HepG2 (cell line): ENCODE measurements at regions not wholly inside any gene's neighbourhood (a gene's known extent, or its start where the extent isn't known, plus 50 kb on each side); places are given as distances from the start of the nearest gene placed in this dataset.
A peak's percentile ranks its signal among the peaks of the same experiment; 100 is the strongest.

Experiments used
- ATAC-seq: fragments of 200-7000 bp; cut with Tn5 transposase; 3 replicates; pipeline ENCODE4 v1.9.1; 2020; ENCODE audit warnings: mild to moderate bottlenecking, moderate library complexity
- BruUV-seq: library from RNA; stranded (reverse); fragments of 400-500 nt; replicated peaks from 2 replicates; lab custom pipeline; 2021; lab: Mats Ljungman, UMichigan
- CTCF ChIA-PET: fragments of 300-600 bp; formaldehyde crosslinking; extraction: SDS; loops from one replicate; lab custom pipeline; 2021; ENCODE audit warnings: low total read pairs, inconsistent platforms, low intra/inter-chr PET ratio; lab: Yijun Ruan, JAX
- POLR2A ChIA-PET: fragments of 350-600 bp; sonication (Branson Sonifier 250); formaldehyde crosslinking; loops from one replicate; lab custom pipeline; 2020; ENCODE audit warnings: antibody characterized with exemption, inconsistent platforms; lab: Yijun Ruan, JAX
- DNase-seq: peaks from one replicate; pipeline ENCODE4 v3.0.0-alpha.2; 2015; ENCODE audit warnings: low spot score
- FAIRE-seq: peaks from 3 replicates; lab custom pipeline; 2011; peaks lifted over from hg19 to GRCh38; lab: Jason Lieb, UNC
- H2AFZ ChIP-seq: one replicate; pipeline ENCODE4 v1.6.1; 2011; ENCODE audit warnings: low read length, inconsistent platforms
- H3K27ac ChIP-seq: fragments of 300-600 bp; 3 replicates; pipeline ENCODE4 v1.8.0; 2011; ENCODE audit warnings: mixed run types, mild to moderate bottlenecking, mixed read lengths, low read length, inconsistent platforms; ENCODE audit not compliant: insufficient read depth; ENCODE audit errors: extremely low read length
- H3K27me3 ChIP-seq, 2 experiments: fragments of 200-600 bp in 1 of 2; 2 replicates in 1 of 2; 3 replicates in 1 of 2; pipeline versions ENCODE4 v1.6.0 to v1.8.0; 2011; ENCODE audit warnings: low read length in 2 of 2, mild to moderate bottlenecking in 2 of 2, moderate library complexity in 2 of 2, inconsistent platforms in 1 of 2; ENCODE audit not compliant: insufficient read depth in 2 of 2, control insufficient read depth in 1 of 2
- H3K36me3 ChIP-seq, 2 experiments: fragments of 200-600 bp in 1 of 2; replicated peaks in 1 of 2; 2 replicates in 1 of 2; 3 replicates in 1 of 2; pipeline versions ENCODE4 v1.5.1 to v1.8.0; 2011; ENCODE audit warnings: low read length in 2 of 2, inconsistent platforms in 1 of 2; ENCODE audit not compliant: insufficient read depth in 2 of 2, control insufficient read depth in 1 of 2
- H3K4me1 ChIP-seq: 2 replicates; pipeline ENCODE4 v1.5.1; 2012; ENCODE audit warnings: low read length, inconsistent platforms; ENCODE audit not compliant: insufficient read depth
- H3K4me2 ChIP-seq: 2 replicates; pipeline ENCODE4 v1.6.0; 2011; ENCODE audit warnings: low read depth, low read length, inconsistent platforms
- H3K4me3 ChIP-seq, 3 experiments: fragments of 200-600 bp in 1 of 3; sonication (generic), shearing (Covaris generic) in 1 of 3; replicated peaks in 1 of 3; 2 replicates each; pipeline ENCODE4 v1.5.1; 2011 to 2016; ENCODE audit warnings: low read length in 3 of 3, inconsistent platforms in 2 of 3, low read depth in 2 of 3, mild to moderate bottlenecking in 2 of 3, control low read depth in 1 of 3, mixed read lengths in 1 of 3; ENCODE audit not compliant: insufficient read depth in 1 of 3
- H3K79me2 ChIP-seq: one replicate; pipeline ENCODE4 v1.6.1; 2011; ENCODE audit warnings: low read length, inconsistent platforms; ENCODE audit not compliant: insufficient read depth
- H3K9ac ChIP-seq: 2 replicates; pipeline ENCODE4 v1.6.0; 2011; ENCODE audit warnings: mild to moderate bottlenecking, low read depth, low read length, inconsistent platforms; ENCODE audit not compliant: insufficient read depth
- H3K9me3 ChIP-seq: 2 replicates; pipeline ENCODE4 v1.5.1; 2012; ENCODE audit warnings: mild to moderate bottlenecking, low read length
- H4K20me1 ChIP-seq: 2 replicates; pipeline ENCODE4 v1.6.0; 2011; ENCODE audit warnings: inconsistent platforms, mild to moderate bottlenecking, low read length, moderate library complexity; ENCODE audit not compliant: insufficient read depth
- FOSL2 ChIP-seq: sonication (generic); formaldehyde crosslinking; IDR thresholded peaks from 2 replicates; pipeline ENCODE4 v1.4.0; 2020; ENCODE audit warnings: missing genetic modification reagents
- GLMP ChIP-seq: sonication (generic); formaldehyde crosslinking; IDR thresholded peaks from 2 replicates; pipeline ENCODE4 v1.9.0; 2021; ENCODE audit warnings: missing genetic modification reagents, mild to moderate bottlenecking, borderline replicate concordance
- RARA ChIP-seq: IDR thresholded peaks from 2 replicates; pipeline ENCODE4 v1.6.1; 2016; ENCODE audit warnings: missing genetic modification reagents, missing compliant biosample characterization
- SRF ChIP-seq: IDR thresholded peaks from 2 replicates; pipeline ENCODE4 v1.6.1; 2011; ENCODE audit warnings: mild to moderate bottlenecking, low read depth, low read length, moderate library complexity
- ZBTB26 ChIP-seq: IDR thresholded peaks from 2 replicates; pipeline ENCODE4 v1.6.1; 2016; ENCODE audit warnings: missing compliant biosample characterization, missing genetic modification reagents, borderline replicate concordance
- ZFP36L1 ChIP-seq: sonication (generic); formaldehyde crosslinking; IDR thresholded peaks from 2 replicates; pipeline ENCODE4 v1.8.0; 2022; ENCODE audit warnings: mild to moderate bottlenecking, missing genetic modification reagents, moderate library complexity
- ZNF317 ChIP-seq: sonication (generic); formaldehyde crosslinking; IDR thresholded peaks from 2 replicates; pipeline ENCODE4 v1.5.0; 2020; ENCODE audit warnings: mild to moderate bottlenecking, missing genetic modification reagents
- ZNF687 ChIP-seq: sonication (generic); formaldehyde crosslinking; IDR thresholded peaks from 2 replicates; pipeline ENCODE4 v1.5.1; 2020; ENCODE audit warnings: mild to moderate bottlenecking, missing genetic modification reagents, moderate library complexity
- WGBS: methylation state at CpG from one replicate; pipeline ENCODE4 v1.1.6; 2017; ENCODE audit warnings: low lambda C conversion rate; 5-methylcytosine and 5-hydroxymethylcytosine counted together
- in situ Hi-C: cut with HindIII; loops from 2 replicates; pipeline ENCODE4 v1.10.0; 2017; ENCODE audit warnings: low pct_unique_long_range_greater_than_20kb; ENCODE audit not compliant: extremely low pct_ligation_motif_present
- intact Hi-C: fragments of 100-400 bp; cut with micrococcal nuclease; formaldehyde crosslinking; loops from one replicate; pipeline ENCODE4 v1.10.0; 2022; ENCODE audit not compliant: unreplicated experiment

GRCh38 chr9:126155756-126156664, 170.6 kb upstream of the MVB12B start:
- Histone ChIP-seq H3K27ac (no peak overlapping the region), H2AFZ (no peak overlapping the region), H3K9ac (no peak overlapping the region), H3K9me3 (no peaks in the 10 kb centered on the region), H3K4me3 (no peak overlapping the region), H3K36me3 (no peaks in the 10 kb centered on the region), H4K20me1 (no peaks in the 10 kb centered on the region), H3K4me2 (no peak overlapping the region), H3K4me1 (peaks cover 43% of the 10 kb centered on the region), H3K27me3 (peaks cover 6 to 42% of the 10 kb centered on the region in 2 experiments; a peak in 4 of 5 replicates), H3K79me2 (no peaks in the 10 kb centered on the region)
- 42% methylated on average over 15 of the region's 19 CpGs for WGBS
- no TSS peak for BruUV-seq
- in situ Hi-C loops: no loop called here
- ATAC-seq (no peak), FAIRE-seq (no peak), DNase-seq (no peak)
- intact Hi-C loops: no loop called here
- ChIA-PET POLR2A (no interaction called here), CTCF (no interaction called here)
- peak; percentile 73 for TF ChIP-seq RARA (CRISPR knock-in tag)
- no peak for TF ChIP-seq ZFP36L1 (CRISPR knock-in tag)
- TF ChIP-seq GLMP (CRISPR knock-in tag): no peak
- peak; percentile 15; the same call in 1 of the 2 replicates for TF ChIP-seq ZNF687 (CRISPR knock-in tag)
- 0 out of 2 replicates have a peak, but pooled peaks have one; percentile 22 for TF ChIP-seq ZBTB26 (CRISPR knock-in tag)
- TF ChIP-seq SRF: peak; percentile 63; the same call in 1 of the 2 replicates
- TF ChIP-seq FOSL2: peak; percentile 72
- TF ChIP-seq ZNF317: 0 out of 2 replicates have a peak, but pooled peaks have one; percentile 34
